ENCODE measurements at regions not wholly inside any gene's neighbourhood (a gene's known extent, or its start where the extent isn't known, plus 50 kb on each side); places are given as distances from the start of the nearest gene placed in this dataset.
A peak's percentile ranks its signal among the peaks of the same experiment; 100 is the strongest.

- no peak for TF ChIP-seq CTCF (IDR thresholded peaks at IDR 0.05; ENCODE audit: low read length, missing control alignments)
- no peak for DNase-seq (ENCODE audit: low read depth)
- H3K4me3 ChIP-seq (replicated peaks; ENCODE audit: low read depth, low read length), result no peak overlapping the region
Observed at GRCh38 chr3:171949554-171949953, 89.8 kb upstream of the FNDC3B start.

GRCh38 chr3:171950373-171950772 lies 89.0 kb upstream of the FNDC3B start:
- no peak for TF ChIP-seq CTCF (IDR thresholded peaks at IDR 0.05; ENCODE audit: low read length, missing control alignments)
- DNase-seq (ENCODE audit: low read depth), result peak; percentile 52
- H3K4me3 ChIP-seq (replicated peaks; ENCODE audit: low read depth, low read length), result no peak overlapping the region

GRCh38 chr3:171951597-171951996 lies 87.8 kb upstream of the FNDC3B start:
- no peak overlapping the region for H3K4me3 ChIP-seq (replicated peaks; ENCODE audit: low read depth, low read length)
- no peak for DNase-seq (ENCODE audit: low read depth)
- no peak for TF ChIP-seq CTCF (IDR thresholded peaks at IDR 0.05; ENCODE audit: low read length, missing control alignments)

- DNase-seq (ENCODE audit: low read depth), result peak; percentile 36
- no peak for TF ChIP-seq CTCF (IDR thresholded peaks at IDR 0.05; ENCODE audit: low read length, missing control alignments)
- no peak overlapping the region for H3K4me3 ChIP-seq (replicated peaks; ENCODE audit: low read depth, low read length)
Observed at GRCh38 chr3:171953301-171954022, 85.9 kb upstream of the FNDC3B start.

- peak; percentile 87 for DNase-seq (ENCODE audit: low read depth)
- TF ChIP-seq CTCF (IDR thresholded peaks at IDR 0.05; ENCODE audit: low read length, missing control alignments), result no peak
- no peak overlapping the region for H3K4me3 ChIP-seq (replicated peaks; ENCODE audit: low read depth, low read length)
Observed at GRCh38 chr3:171954690-171955383, 84.5 kb upstream of the FNDC3B start.

GRCh38 chr3:171955598-171955997 lies 83.8 kb upstream of the FNDC3B start:
- peak; percentile 27 for DNase-seq (ENCODE audit: low read depth)
- TF ChIP-seq CTCF (IDR thresholded peaks at IDR 0.05; ENCODE audit: low read length, missing control alignments), result no peak

More at GRCh38 chr3:171955598-171955997, 83.8 kb upstream of the FNDC3B start:
- H3K4me3 ChIP-seq (replicated peaks; ENCODE audit: low read depth, low read length), result no peak overlapping the region
